HG03108 (cell line): ENCODE measurements at regions not wholly inside any gene's neighbourhood (a gene's known extent, or its start where the extent isn't known, plus 50 kb on each side); places are given as distances from the start of the nearest gene placed in this dataset.

ENCODE experiments used
- ATAC-seq: cut with Tn5 transposase; IDR thresholded peaks from one replicate; pipeline ENCODE4 v1.9.1; 2021; ENCODE audit warnings: moderate library complexity; ENCODE audit not compliant: unreplicated experiment

DNA sequence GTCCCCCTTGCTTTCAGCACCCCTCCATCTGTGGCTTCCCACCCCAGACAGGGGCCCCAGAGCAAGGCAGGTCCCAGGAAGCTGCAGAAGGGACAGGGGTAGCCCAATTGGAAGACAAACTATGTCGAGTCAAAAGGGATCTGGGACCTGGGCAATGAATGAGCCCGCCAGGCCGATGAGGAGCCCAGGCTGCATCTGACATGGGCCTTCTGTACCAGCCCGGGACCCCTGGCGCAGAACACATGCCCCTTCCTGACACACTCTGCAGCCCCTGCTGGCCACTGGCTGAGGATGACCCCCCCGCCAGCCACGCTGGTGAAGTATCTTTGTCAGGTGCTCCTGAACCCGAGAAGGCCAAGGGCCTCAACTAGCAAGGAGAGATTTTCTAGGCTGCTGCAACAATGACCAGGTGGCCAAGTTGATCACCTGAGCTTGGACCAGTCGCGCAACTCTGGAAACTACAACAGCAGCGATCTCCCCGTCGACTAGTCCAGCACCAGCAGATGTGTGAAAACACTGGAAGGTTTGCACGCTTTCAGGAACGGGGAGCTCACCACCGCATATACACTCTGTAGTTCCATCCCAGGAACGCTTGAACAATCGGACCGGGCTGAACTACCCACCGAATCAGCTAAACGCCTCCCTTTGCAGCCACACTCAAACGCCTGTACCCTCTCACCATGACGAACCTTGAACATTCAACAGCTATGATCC, 119.0 kb downstream of the NCOR2 start:
- ATAC-seq, result no peak

GRCh38 chr12:124446364-124446763, 121.0 kb downstream of the NCOR2 start:
- no peak for ATAC-seq

GRCh38 chr12:124445826-124446225, 121.6 kb downstream of the NCOR2 start:
- ATAC-seq, result no peak

DNA sequence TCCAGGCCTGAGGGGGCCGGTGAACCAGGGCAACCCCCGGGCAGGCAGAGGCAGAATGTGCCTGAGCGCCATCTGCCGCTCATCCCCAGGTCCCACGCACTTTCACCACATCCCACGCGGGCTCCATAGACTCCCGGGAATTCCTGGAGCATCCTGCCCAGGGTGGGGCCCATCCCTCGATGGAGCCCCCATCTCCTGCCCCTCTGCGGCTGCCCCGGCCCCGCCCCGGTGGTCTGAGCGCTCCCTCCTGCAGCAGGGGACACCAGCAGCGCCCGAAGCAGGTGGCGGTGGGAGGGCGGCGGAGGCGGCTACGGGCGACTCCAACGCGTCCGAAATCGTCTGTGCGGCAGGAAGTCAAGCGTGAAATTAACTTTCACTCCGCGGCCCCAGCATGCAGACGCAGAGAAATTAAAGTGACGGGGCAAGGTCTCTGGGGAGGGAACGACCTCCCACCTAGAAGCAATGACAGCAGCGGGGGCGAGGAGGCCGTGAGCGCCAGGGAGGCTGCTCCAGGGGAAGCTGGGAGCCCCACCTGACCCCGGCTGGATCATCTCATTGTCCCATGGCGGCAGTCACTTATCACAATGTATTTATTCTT, 122.2 kb downstream of the NCOR2 start:
- no peak for ATAC-seq

GRCh38 chr12:124443931-124444712, 123.3 kb downstream of the NCOR2 start:
- ATAC-seq, result no peak

- ATAC-seq, result no peak
These were observed 124.5 kb downstream of the NCOR2 start for GRCh38 chr12:124442772-124443445.

GRCh38 chr12:124442281-124442680, 125.1 kb downstream of the NCOR2 start:
- ATAC-seq, result no peak

GRCh38 chr12:124441443-124442194, 125.8 kb downstream of the NCOR2 start:
- ATAC-seq, result no peak

- ATAC-seq, result no peak
These were observed 126.5 kb downstream of the NCOR2 start for GRCh38 chr12:124440841-124441381.

DNA sequence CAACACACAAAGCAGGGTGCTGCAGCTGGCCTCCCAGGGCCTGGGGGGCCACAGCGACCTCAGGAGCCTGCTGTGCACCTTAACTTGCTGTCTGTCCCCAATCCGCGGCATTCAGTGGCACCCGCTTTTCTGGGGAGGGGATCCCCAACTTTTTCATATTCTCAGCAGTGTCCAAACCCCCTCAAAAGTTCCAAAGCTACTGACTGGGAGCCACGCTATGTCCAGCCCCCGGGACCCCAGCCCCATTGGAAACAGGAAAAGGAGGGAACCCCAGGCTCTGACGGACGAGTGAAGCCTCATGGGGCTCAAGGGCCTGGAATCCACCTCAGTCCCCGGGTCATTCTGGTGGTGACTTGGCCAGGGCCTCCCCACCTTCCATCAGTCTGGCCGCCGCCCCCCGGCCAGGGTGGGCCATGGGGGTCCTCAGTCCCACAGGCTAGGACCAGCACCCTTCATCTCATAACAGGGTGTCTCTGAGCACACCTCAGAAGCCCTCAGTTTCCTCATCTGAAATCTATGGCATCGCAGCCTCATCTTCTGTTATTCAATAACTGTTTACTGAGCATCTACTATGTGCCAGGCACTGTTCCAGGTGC, 127.3 kb downstream of the NCOR2 start:
- ATAC-seq, result no peak

- no peak for ATAC-seq
These were observed 128.9 kb downstream of the NCOR2 start for GRCh38 chr12:124438437-124439056.

- no peak for ATAC-seq
These were observed 129.6 kb downstream of the NCOR2 start for GRCh38 chr12:124437617-124438436.

DNA sequence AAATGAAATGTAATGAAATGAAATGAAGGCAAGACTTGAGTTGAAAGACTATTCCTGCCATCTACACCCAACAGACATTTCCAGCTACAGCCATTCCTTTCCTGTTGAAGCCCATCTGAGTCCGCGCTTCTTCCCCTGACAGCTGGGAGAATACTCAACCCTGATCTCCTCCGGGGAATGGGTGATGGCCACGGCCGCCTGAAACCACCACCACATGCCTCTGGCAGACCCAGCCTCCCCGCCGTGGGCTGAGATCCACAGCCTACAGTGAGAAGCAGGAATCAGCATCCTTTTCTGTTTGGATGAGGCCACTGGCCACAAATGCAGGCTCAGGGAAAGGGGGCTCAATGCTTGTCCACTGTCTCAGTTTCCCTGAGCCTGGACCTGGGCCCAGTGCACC, 130.3 kb downstream of the NCOR2 start:
- no peak for ATAC-seq

DNA sequence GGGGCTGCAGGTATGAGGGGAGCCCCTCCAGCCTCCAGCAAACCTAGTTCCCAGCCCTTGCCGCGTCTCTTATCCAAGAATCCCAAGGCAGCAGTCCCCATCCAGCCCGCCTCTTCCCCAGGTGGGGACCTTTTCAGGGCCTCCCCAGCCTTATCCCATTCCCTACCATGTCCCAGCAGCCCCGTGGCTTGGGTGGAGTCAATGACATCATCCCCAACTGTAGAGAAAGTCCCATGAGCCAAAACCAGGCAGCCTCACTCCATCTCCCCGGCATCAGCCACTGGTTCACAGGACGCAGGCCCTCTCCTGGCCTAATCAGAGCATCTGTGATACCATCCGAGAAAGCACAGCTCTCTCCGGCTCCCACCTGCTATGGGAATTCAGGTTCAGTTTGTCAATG, 131.0 kb downstream of the NCOR2 start:
- no peak for ATAC-seq

DNA sequence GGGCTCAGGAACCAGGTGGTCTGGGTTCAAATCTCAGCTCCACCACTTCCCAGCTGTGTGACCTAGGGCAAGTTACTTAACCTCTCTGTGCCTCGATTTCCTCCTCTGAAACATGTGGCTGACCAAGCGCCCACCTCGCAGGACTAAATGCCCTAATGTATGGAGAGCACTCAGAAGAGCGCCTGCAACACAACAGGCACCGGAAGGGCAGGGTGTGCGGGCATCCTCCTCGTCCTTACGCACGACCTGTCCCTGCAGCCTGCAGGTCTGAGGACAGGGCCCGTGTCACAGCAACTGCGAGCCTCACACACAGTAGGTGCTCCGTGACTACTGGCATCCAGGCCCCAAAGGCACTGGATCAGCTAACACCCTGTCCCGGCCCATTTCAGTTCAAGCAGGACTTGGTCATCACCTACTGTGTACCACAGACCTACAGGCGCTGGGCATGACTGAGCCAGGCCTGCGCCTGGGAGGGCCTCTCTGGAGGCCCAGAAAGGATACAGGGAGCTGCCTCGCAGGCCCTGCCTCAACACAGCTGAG, 131.5 kb downstream of the NCOR2 start:
- no peak for ATAC-seq

DNA sequence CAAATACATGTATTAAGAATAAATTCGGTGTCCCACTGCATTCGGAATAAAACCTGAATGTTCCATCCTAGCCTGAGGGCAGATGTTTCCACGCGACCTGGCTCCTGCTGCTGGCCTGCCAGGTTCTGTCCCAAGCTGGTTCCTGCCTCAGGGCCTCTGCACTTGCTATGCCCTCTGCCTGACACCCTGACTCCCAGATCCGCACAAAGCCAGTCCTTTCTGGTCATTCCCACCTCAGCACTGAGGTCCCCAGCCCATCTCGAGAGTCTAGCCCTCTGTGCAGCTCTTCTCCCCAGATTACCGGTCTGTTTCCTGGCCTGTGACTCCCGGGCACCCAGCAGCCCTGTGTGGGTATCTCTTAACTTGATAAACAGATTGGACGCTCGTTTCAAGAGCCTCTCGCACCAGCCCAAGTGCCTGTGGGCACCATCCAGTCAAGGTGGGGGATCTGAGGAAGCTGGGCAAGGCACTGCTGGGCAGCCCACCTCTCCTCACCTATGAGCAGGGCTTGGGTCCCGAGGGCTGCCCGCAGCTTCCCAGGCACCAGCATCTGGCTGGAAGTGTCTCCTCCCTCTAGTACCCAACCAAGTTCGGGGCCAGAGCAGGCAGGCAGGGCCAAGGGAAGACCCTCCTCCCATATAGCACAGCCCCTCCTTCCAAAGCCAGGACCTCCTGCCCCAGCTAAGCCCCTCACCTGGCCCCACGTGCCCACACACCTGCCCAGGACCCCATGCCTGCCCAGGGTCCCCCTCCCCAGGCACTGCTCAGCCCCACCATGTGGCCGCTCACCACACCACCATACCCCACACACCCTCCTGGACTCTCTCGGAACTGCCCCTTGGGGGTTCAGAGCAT, 132.2 kb downstream of the NCOR2 start:
- ATAC-seq, result no peak

GRCh38 chr12:124434354-124434753, 133.1 kb downstream of the NCOR2 start:
- ATAC-seq, result no peak

DNA sequence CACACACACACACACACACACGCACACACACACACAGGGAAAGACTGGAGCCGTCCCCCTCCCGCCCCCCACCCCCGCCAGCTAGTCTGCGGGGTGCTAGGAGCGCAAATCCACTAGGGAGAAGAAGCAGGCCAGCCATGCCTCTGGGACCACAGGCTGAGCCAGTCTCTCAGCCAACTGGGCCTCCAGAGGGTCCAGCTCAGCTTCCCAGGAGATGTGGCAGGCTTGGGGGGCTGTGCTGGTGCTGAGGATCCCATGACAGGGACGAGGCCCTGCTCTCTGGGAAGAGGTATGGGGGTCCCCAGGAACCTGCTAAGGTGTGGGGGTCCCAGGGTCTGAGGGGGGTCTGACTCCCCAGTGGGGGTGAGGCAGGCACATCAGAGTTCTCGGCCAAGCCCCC, 133.5 kb downstream of the NCOR2 start:
- ATAC-seq, result no peak
